Astrocyte (in vitro differentiated cells and primary cell): ENCODE measurements at regions not wholly inside any gene's neighbourhood (a gene's known extent, or its start where the extent isn't known, plus 50 kb on each side); places are given as distances from the start of the nearest gene placed in this dataset.

ENCODE experiments used
- EZH2 ChIP-seq: IDR thresholded peaks from 2 replicates; pipeline ENCODE4 v1.6.1; 2012; ENCODE audit warnings: mild to moderate bottlenecking, low read length, inconsistent platforms; ENCODE audit not compliant: insufficient read depth
- TF ChIP-seq, protein P1 (sequence below): IDR thresholded peaks from 2 replicates; pipeline ENCODE4 v1.5.1; 2011; ENCODE audit warnings: low read depth, mild to moderate bottlenecking, inconsistent platforms, low read length, moderate library complexity; ENCODE audit not compliant: insufficient read depth

DNA sequence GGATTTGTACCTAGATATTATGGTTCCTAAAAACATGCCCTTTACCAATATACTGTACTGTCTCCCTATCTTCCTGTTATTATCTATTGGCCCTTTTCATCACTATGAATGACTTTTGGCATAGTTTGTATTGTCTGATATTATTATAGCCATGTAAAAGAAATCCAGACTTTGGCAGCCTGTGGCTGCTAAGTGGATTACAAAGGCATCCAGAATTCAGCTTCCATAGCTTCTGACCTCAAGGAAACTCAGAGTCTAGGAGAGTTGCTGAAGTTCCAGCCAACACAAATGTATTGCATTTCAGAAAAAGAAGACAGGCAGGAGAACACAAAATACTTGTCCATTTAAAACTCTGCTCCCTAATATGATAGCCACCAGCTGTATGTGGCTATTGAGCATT, 319.2 kb upstream of the MPDZ start:
- TF ChIP-seq, protein P1, sequence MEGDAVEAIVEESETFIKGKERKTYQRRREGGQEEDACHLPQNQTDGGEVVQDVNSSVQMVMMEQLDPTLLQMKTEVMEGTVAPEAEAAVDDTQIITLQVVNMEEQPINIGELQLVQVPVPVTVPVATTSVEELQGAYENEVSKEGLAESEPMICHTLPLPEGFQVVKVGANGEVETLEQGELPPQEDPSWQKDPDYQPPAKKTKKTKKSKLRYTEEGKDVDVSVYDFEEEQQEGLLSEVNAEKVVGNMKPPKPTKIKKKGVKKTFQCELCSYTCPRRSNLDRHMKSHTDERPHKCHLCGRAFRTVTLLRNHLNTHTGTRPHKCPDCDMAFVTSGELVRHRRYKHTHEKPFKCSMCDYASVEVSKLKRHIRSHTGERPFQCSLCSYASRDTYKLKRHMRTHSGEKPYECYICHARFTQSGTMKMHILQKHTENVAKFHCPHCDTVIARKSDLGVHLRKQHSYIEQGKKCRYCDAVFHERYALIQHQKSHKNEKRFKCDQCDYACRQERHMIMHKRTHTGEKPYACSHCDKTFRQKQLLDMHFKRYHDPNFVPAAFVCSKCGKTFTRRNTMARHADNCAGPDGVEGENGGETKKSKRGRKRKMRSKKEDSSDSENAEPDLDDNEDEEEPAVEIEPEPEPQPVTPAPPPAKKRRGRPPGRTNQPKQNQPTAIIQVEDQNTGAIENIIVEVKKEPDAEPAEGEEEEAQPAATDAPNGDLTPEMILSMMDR = no peak
- TF ChIP-seq EZH2 = no peak
